ENCODE measurements at regions not wholly inside any gene's neighbourhood (a gene's known extent, or its start where the extent isn't known, plus 50 kb on each side); places are given as distances from the start of the nearest gene placed in this dataset.

DNA sequence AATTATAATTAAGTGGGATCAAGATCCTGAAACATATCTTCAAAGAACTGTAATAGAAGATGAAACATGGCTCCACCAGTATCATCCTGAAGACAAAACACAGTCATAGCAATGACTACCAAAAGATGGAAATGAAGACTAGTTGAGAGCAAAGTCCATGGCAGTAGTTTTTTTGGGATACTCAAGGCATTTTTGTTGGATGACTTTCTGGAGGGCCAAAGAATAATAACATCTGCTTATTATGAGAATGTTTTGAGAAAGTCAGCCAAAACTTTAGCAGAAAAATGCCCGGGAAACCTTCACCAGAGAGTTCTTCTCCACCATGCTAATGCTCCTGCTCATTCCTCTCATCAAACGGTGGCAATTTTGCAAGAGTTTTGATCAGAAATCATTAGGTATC lies 809.4 kb upstream of the RAG2 start:
- DNase-seq (ENCODE audit: low spot score): no peak
- ChIA-PET POLR2A (no interaction called here), CTCF (no interaction called here)
- Mint-ChIP-seq H3K27me3 (ENCODE audit: low read depth) (peaks cover under 1% of the 10 kb centered on the region; the same call in 1 of the 2 replicates), H3K36me3 (peaks cover 51% of the 10 kb centered on the region), H3K4me3 (no peak overlapping the region), H3K27ac (no peak overlapping the region), H3K4me1 (no peaks in the 10 kb centered on the region), H3K9me3 (peaks cover 90% of the 10 kb centered on the region)
- no peak for ATAC-seq
- TF ChIP-seq FOXK1 (CRISPR knock-in tag; IDR thresholded peaks at IDR 0.05): no peak
- TF ChIP-seq ZBTB21 (CRISPR knock-in tag; IDR thresholded peaks at IDR 0.05; ENCODE audit: borderline replicate concordance): no peak
- TF ChIP-seq ZNF425 (CRISPR knock-in tag; conservative IDR thresholded peaks at IDR 0.05): no peak
- TF ChIP-seq ERG (CRISPR knock-in tag; IDR thresholded peaks at IDR 0.05): no peak

DNA sequence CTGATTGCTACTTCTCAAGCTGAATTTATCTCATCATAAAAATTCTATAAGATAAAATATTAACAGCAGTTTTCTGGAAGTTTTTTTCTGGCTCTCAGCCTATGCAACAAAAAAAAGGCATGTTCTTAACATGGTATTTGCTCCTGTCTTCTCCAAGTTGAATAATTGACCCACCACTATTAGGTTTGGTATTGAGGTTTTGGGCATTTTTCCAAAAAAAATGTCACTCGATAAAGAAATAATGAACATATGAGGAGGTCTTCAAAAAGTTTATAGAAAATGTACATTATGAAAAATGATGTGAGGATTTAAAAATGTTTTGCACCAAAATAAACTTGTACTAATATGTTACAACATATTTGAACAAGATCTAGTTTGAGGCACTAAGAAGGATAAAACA lies 808.6 kb upstream of the RAG2 start:
- no peak overlapping the region for H3K27ac Mint-ChIP-seq
- POLR2A ChIA-PET: no interaction called here
- CTCF ChIA-PET: no interaction called here
- H3K4me1 Mint-ChIP-seq: no peaks in the 10 kb centered on the region
- H3K4me3 Mint-ChIP-seq: no peak overlapping the region
- ATAC-seq (no peak), DNase-seq (ENCODE audit: low spot score) (no peak)
- peaks cover 89% of the 10 kb centered on the region for H3K9me3 Mint-ChIP-seq
- TF ChIP-seq ZNF263 (CRISPR knock-in tag; IDR thresholded peaks at IDR 0.05; ENCODE audit: low read depth) (no peak), ZNF425 (CRISPR knock-in tag; conservative IDR thresholded peaks at IDR 0.05) (no peak), CREB1 (CRISPR knock-in tag; IDR thresholded peaks at IDR 0.05) (no peak), ZNF121 (CRISPR knock-in tag; IDR thresholded peaks at IDR 0.05) (no peak), TP53 (CRISPR knock-in tag; IDR thresholded peaks at IDR 0.05) (no peak), HMGA2 (CRISPR knock-in tag; IDR thresholded peaks at IDR 0.05) (no peak), ELF4 (CRISPR knock-in tag; IDR thresholded peaks at IDR 0.05; ENCODE audit: low read depth) (no peak), ZNF232 (CRISPR knock-in tag; IDR thresholded peaks at IDR 0.05) (no peak), JUN (CRISPR knock-in tag; IDR thresholded peaks at IDR 0.05) (no peak), SP1 (CRISPR knock-in tag; conservative IDR thresholded peaks at IDR 0.05) (no peak), ESRRA (CRISPR knock-in tag; IDR thresholded peaks at IDR 0.05; ENCODE audit: borderline replicate concordance) (no peak), RELA (CRISPR knock-in tag; IDR thresholded peaks at IDR 0.05; ENCODE audit: borderline replicate concordance) (no peak), CBFB (CRISPR knock-in tag; IDR thresholded peaks at IDR 0.05; ENCODE audit: low read depth) (no peak), ZNF512 (CRISPR knock-in tag; IDR thresholded peaks at IDR 0.05; ENCODE audit: borderline replicate concordance) (no peak), JAZF1 (CRISPR knock-in tag; IDR thresholded peaks at IDR 0.05) (no peak)
- TF ChIP-seq, protein P1, sequence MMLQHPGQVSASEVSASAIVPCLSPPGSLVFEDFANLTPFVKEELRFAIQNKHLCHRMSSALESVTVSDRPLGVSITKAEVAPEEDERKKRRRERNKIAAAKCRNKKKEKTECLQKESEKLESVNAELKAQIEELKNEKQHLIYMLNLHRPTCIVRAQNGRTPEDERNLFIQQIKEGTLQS (CRISPR knock-in tag; conservative IDR thresholded peaks at IDR 0.05): no peak
- TF ChIP-seq, protein P2, sequence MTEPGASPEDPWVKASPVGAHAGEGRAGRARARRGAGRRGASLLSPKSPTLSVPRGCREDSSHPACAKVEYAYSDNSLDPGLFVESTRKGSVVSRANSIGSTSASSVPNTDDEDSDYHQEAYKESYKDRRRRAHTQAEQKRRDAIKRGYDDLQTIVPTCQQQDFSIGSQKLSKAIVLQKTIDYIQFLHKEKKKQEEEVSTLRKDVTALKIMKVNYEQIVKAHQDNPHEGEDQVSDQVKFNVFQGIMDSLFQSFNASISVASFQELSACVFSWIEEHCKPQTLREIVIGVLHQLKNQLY (CRISPR knock-in tag; IDR thresholded peaks at IDR 0.05): no peak
- TF ChIP-seq, protein P3, sequence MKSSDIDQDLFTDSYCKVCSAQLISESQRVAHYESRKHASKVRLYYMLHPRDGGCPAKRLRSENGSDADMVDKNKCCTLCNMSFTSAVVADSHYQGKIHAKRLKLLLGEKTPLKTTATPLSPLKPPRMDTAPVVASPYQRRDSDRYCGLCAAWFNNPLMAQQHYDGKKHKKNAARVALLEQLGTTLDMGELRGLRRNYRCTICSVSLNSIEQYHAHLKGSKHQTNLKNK (CRISPR knock-in tag; IDR thresholded peaks at IDR 0.05): no peak
- H3K36me3 Mint-ChIP-seq: peaks cover 50% of the 10 kb centered on the region
- H3K27me3 Mint-ChIP-seq (ENCODE audit: low read depth): peaks cover 3% of the 10 kb centered on the region; the same call in 1 of the 2 replicates

Data from WTC11 (cell line).